Stimulated activated CD4-positive, alpha-beta T cell treated with anti-CD3 and anti-CD28 coated beads, Interleukin-1b, Interleukin-23, amount 100 ng/mL, for 48 hours (primary cell): ENCODE measurements at regions not wholly inside any gene's neighbourhood (a gene's known extent, or its start where the extent isn't known, plus 50 kb on each side); places are given as distances from the start of the nearest gene placed in this dataset.

Experiments
- DNase-seq: peaks from one replicate; pipeline ENCODE4 v3.0.0-alpha.2; 2020

DNA sequence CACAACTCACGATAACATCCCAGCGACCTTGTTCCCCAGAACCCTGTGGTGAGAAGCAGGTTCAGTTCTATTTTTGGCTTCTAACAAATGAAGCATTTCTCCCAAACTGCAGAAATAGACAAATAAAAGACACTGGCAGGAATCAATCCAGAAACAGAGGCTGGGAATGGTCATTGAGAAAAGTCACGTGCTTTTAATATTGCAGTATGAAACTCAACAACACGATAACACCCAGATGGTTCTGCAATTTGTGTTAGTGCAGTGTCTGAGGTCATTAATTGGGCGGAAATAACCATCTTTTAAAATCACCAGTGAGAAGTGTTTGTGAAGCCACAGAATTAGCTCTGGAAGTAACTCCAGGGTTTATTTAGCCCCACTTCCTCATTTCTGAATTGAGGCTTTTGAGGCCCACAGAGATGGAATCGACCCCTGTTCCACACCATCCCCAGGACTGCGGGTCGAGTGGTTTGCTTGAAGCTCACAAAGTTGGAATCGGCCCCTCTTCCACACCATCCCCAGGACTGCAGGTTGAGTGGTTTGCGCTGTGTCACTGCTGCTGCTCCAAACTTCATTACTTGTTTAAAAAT lies 164.7 kb upstream of the IRX4 start:
- DNase-seq: no peak

GRCh38 chr5:2044041-2044440 lies 161.3 kb upstream of the IRX4 start:
- no peak for DNase-seq

- DNase-seq: no peak
Observed at GRCh38 chr5:2039180-2039531, 156.4 kb upstream of the IRX4 start.

DNA sequence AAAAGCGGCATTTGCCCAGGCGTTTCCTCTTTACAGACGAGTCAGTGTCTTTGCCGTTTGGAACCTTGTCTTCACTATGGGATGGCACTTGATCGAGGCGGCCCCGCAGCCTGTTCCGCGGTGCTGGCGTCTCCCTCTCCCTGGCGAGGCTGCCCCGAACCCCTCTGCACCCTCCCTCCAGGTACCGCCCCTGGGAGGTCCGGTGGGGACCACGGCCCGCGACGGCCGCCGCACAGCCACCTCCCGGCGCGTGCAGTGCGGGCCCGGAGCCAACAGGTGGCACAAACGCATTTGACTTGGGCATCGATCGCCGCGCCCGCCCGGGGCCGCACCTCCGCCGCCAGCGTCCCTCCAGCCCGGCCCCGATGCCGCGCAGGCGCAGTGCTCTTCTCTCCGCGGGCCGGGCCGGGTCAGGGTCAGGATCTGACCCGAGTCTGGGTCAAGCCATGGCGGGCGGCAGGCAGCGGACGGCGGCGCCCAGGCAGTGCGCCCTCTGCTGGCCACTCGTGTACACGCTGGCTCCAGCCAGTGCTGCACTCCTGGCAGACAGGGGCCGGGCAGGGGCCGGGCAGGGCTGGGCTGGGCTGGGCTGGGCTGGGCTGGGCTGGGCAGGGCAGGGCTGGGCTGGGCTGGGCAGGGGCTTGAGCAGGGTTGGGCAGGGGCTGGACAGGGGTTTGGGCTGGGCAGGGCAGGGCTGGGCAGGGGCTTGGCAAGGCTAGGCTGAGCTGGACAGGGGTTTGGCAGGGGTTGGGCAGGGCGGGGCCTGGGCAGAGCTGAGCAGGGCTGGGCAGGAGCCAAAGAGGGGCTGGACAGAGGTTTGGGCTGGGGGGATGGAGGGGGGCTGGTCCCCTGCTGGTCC lies 155.8 kb upstream of the IRX4 start:
- peak; percentile 55 for DNase-seq

- no peak for DNase-seq
Observed at GRCh38 chr5:2036885-2037284, 154.2 kb upstream of the IRX4 start.

- no peak for DNase-seq
Observed at GRCh38 chr5:2032432-2032831, 149.7 kb upstream of the IRX4 start.

DNA sequence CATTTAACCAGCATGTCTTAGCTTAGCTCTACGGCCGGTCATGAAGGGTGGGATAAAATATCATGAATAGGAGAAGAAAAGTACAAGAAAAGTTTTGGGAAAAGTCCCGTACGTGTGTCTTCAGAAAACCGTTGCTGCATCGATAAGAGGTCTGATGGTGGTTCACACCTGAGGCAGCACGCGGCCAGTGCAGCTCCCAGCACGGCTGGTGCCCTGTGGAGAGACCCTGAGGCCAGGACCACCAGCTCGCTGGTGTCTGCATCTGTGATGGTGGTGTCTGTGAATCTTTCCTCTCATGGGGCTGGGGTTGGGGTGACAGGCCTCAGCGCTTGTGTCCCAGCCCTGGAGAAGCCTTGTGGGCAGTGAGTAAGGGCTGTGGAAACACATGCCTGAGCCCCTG lies 148.9 kb upstream of the IRX4 start:
- no peak for DNase-seq

DNA sequence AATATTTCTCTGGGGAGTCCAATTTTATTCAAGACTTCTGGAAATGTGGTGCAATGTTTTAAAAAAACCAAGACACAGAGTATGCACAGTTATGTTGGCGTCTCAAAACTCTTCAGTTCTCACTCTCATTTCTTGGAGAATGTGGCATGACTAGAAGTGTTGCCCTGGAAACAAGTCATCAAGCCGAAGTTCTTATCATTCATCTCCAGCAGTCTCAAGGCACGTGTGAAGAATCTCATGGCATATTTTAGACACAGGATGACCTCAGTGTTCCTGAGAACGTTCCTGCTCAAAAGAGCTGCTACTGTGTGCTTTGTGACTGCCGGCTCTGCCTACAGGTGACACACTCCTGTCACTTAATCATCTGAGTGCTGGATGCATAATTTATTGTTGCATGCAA lies 147.4 kb upstream of the IRX4 start:
- DNase-seq: no peak

GRCh38 chr5:2029206-2029605 lies 146.5 kb upstream of the IRX4 start:
- DNase-seq: no peak

DNA sequence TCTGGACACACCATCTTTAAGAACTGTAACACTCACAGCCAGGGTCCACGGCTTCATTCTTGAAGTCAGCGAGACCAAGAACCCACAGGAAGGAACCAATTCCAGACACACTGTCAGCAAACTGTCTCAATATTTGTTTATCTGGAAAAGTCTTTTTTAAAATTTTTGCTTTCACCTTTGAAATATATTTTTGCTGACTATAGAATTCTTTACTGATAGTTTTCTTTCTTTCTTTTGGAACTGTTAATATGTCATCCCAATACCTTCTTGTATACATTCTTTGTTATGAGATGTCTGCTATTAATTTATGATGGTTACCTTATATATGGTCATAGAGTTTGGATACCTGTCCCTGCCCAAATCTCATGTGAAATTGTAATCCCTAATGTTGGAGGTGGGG lies 145.1 kb upstream of the IRX4 start:
- no peak for DNase-seq

DNA sequence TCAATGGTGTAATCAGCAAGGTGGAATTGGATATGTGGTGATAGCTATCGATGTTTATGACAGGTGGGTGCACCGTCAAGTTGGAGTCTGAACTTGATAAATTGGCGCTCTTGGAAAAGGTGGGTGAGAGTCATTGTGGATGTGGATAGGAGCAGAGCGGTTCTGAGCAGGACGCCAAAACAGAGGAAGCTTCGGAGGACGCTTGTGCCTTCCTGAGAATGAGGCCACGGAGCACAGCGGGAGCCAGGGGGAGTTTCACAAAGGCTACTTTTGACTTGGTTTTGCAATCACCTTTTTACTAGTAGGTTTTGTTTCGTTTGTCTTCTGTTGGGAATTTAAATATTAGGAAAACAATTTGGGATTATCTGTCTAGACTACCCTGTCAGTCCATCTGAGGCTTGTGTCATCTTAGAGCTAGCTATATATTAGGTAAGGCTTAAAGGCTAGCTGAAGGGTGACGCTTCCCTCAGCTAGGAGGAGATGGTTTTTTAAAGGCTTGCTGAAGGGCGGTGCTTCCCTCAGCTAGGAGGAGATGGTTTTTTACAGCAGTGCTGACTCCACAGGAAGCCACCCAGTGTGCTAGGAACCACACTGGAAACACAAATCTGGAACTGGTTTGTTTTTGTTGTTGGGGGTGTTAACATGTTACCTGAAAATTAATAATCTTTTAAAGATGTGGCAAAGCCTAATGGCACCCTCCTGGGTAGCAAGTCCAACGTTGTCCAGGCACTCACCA lies 142.4 kb upstream of the IRX4 start:
- no peak for DNase-seq

DNA sequence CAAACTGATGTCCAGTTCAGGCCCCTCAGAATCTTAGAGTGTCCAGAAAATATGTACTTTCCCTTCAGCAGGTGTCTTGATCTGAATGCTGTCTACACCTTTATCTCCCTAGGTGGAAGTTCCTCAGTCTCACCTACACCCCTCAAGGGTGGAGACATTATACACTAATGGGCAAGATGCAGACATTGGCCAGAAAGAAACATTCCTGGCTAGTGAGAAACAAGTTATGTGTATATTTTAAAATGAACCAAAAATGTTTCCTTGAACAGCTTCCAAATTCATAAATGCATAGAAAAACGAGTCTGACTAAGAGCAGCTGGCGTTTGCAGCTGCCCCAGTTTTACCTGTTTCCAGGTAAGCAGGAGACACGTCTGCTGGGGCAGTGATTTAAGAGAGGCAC lies 140.5 kb upstream of the IRX4 start:
- DNase-seq: no peak

GRCh38 chr5:2022436-2022835 lies 139.7 kb upstream of the IRX4 start:
- no peak for DNase-seq

- DNase-seq: no peak
Observed at GRCh38 chr5:2021484-2022176, 138.9 kb upstream of the IRX4 start.

DNA sequence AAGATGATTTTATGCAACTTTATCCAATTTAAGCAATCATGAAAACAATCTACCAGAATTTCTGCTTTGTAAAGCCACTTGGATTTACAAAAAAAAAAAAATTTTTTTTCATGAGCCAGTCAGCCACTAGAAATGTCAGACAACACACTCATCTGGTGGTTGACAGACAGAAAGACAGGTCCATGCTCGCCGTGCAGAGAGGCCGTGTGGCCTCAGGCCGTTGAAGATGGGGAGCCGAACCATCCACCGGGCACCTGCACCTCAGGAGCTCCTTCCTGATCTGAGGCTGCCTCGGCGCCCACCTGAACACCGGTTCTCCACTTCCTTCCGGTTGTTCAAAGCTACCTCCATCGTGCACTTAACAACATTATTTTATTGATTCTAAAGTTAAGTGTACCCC lies 138.0 kb upstream of the IRX4 start:
- no peak for DNase-seq

DNA sequence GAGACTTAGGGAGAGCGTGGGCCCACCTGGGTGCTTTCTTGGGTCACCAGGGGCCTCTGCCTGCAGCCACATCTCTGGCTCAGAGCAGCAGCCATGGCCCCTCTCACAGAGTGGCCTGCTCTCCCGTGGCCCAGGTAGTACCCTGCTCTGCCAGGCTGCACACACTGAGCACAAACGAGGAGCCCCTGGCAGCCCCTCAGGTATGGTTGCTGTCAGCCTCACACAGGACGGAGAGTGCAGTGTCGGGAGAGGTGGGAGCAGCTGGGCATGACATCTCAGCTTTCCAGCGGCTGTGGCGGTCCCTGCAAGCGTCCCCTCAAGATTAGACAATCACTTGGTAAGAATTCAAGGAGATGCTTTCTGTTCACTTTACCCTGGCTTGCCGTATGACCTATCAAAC lies 137.0 kb upstream of the IRX4 start:
- DNase-seq: no peak

DNA sequence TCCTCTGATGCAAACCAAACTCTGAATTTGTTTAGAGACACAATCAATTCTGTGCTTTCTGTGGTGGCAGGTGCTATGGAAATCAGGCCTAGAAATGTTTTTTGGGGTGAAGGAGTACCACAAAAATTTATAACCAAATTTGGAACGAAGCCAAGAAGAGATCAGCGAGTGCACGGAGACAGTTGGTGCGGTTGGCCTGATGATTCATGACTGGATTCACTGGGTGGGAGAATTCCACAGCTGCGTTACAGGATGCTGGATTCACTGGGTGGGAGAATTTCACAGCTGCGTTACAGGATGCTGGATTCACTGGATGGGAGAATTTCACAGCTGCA lies 135.6 kb upstream of the IRX4 start:
- DNase-seq: no peak

DNA sequence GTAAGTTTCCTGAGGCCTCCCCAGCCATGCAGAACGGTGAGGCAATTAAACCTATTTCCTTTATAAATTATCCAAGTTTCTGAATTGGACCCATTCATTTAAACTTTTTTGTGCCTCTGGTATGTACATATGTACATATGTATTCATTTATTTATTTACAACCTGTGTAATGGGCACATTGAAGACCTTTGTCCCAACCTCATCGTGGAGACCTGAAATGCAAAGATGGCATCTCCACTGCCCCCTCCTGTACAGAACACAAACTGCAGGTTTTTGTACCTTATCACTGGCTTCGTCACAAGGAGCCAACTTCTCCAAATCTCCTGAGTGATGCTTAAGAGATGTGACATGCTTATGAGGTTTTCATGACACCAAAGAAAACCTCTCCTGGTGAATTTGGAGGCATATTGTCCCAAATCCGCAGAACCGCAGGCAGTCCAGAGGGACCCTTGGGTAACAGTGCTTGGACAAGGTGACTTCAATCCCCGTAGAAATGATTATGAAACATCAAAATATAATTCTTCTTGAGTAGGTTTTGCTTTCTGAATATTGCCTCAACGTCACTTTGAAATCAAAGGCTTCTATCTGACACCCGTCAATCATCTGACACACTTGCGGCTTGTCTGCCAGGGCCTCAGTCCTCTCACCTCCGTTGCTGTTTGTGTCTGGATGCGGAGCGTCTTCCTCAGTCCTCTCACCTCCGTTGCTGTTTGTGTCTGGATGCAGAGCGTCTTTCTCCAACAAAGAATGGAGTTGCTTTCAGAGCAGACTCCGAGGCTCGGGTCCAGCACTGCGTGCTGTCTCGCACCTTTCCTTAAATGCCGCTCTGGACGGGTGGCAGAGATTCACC lies 135.0 kb upstream of the IRX4 start:
- DNase-seq: peak; percentile 16

DNA sequence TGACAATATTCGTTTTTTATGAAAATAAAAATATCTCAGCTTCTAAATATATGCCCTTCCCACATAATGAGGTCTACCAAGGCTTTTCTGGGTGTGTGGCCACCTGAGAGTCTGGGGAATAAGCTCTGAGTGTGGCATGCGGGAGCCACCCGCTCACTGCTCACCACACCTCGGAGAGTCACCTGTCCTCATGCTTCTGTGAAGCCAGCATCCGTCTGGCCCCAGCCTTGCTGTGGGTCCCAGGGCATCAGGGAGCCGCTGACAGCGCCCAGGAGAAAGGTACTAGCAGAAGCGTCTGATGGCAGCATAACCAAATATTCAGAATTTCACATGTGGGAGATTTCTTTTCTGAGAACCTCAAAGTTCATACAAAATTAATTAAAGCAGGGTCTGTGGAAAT lies 133.2 kb upstream of the IRX4 start:
- no peak for DNase-seq

DNA sequence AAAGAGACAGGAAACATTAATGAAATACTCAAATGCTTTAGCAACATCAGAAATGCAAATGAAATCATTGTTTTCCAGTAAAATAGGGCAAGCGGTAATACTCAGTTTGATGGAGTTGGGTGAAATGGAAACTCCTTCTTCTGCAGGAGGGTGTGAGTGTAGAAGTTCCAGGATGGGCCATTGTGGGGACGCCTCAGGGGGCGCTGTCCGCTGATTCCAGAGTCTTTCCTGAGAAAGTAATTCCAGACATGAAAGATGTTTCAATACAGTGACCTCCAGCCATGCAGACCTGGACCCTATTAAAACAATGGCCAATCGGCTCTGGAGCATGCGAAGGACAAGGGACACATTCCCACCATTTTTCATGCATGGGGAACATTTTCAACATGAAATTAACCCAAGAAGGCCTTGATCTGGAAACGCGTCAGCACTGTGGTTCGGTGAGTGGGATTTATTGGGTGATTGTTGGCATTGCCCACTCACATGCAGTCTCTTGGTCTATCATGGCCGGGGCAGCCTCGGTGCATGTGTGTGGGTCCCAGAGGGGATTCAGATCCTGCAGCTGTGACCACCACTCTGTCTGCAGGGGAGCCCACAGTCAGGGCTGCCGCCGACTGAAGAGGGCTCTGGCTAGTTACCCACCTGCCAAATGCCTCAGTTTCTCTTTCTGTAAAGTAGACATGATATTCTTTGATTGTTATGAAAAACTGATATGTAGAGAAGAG lies 132.6 kb upstream of the IRX4 start:
- DNase-seq: no peak

DNA sequence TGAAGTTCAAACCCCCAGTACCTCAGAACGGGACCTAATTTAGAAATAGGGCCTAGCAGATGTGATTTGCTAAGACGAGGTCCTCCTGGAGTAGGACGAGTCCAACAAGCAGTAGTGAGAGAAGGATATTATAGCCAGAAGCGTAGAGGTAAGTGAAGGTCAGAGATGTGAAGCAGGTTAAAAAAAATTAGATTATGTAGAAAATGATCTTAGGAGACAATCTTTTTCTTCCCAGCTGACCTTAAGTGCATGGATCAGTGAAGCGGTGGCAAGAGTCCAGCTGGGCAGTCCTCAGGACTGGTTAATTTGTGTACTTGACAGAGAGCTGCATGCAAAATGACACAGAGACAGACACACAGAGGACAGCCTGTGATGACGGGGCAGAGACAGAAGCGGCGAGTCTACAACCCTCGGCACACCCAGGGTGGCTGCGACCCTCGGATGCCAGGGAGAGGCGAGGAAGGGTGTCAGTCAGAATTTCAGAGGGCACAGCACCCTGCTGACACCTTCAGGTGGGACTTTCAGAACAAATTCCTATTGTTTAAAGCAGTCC lies 131.4 kb upstream of the IRX4 start:
- DNase-seq: no peak
